ENCODE measurements at regions not wholly inside any gene's neighbourhood (a gene's known extent, or its start where the extent isn't known, plus 50 kb on each side); places are given as distances from the start of the nearest gene placed in this dataset.
"Not testable (repeated sequence)": the region's sequence is repeated elsewhere in the genome, so short reads cannot be mapped to it uniquely, and the experiment has no call there.

DNA sequence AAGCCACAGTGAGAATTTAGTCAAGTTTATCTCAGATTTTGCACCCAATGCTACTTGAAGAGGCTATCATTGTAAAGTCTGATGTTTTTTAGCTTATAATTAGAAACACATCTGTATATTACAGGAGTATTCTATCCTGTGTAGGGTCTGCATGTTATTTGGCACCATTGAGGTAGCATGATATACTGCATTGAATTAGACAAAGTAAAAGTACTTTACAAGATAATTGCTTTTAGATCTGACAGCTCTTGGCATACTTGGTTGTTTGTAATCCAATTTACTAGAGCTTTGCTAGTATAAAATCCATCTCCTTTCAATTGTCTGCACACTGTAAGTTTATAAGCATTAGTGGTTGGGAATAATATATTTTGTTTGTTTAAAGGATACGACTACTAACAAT, 714.3 kb downstream of the ANKRD7 start:
- no peak for DNase-seq
- in situ Hi-C loops (cut with HindIII; ENCODE audit: low pct_ligation_motif_present, low pct_unique_long_range_greater_than_20kb, low sequenced_read_pairs) = no loop called here

DNA sequence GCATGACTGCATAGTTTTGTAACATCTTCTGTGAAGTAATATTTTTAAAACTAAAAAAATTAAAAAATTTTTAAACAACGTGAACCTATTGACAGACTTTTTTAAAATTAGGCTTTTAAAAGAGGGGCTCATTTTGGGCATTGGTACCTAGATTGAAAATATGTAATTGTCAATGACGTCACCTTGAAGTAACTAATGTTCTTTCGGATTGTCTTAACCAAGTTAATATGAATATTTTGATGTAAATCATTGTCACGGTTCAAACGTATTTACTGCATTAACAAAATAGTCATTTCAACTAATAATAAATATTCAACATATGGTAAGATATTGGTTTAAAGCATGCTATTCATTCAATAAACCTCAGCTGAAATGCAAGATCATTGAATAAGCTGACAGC, 719.8 kb downstream of the ANKRD7 start:
- no peak for DNase-seq
- in situ Hi-C loops (cut with HindIII; ENCODE audit: low pct_ligation_motif_present, low pct_unique_long_range_greater_than_20kb, low sequenced_read_pairs) = no loop called here

DNA sequence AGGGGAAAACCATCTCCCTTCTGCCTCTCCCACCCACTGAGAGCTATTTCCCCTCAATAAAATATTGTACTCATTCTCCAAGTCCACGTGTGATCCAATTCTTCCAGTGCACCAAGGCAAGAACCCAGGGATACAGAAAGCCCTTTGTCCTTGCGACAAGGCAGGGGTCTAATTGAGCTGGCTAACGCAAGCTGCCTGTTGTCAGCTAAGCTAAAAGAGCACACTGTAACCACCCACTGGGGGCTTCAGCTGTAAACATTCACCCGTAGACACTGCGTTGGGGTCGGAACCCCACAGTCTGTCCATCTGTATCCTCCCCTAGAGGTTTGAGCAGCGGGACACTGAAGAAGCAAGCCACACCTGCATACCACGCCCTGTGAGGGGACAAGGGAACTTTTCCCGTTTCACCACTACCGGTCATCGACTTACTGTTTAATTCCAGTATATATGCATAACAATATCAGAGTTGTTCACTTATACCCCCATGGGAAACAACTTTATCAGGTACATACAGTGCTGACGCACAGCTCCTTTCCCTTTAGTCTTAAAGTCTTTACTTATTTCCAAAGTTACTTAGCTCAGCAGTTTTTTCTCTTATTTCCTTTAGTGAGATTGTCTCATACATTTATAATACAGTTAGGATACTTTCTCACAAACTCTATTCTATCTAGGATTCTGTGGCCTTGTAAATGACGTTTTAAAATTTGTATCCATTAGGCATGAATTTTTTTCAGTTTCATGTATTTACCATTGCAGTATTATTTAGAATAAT, 721.6 kb downstream of the ANKRD7 start:
- in situ Hi-C loops (cut with HindIII; ENCODE audit: low pct_ligation_motif_present, low pct_unique_long_range_greater_than_20kb, low sequenced_read_pairs) = no loop called here
- DNase-seq = no peak

DNA sequence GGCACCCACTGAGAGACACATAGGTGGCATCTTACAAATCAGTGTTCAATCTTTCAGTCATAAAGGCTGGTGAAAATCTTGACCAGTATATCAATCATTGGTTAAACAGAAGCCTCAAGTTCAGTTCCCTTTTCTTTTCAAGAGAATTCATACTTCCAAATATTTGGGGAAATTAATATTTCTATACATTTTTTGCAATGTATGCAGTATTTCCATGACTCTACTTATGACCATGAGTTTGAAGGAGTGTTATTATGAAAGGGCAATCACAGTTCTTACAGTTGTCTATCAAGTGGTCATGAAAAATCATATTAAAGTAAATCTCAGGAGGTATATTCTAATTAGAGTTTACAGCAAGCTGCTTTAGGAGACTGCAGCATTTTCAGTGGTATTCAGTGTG, 724.0 kb downstream of the ANKRD7 start:
- DNase-seq = no peak
- in situ Hi-C loops (cut with HindIII; ENCODE audit: low pct_ligation_motif_present, low pct_unique_long_range_greater_than_20kb, low sequenced_read_pairs) = no loop called here

DNA sequence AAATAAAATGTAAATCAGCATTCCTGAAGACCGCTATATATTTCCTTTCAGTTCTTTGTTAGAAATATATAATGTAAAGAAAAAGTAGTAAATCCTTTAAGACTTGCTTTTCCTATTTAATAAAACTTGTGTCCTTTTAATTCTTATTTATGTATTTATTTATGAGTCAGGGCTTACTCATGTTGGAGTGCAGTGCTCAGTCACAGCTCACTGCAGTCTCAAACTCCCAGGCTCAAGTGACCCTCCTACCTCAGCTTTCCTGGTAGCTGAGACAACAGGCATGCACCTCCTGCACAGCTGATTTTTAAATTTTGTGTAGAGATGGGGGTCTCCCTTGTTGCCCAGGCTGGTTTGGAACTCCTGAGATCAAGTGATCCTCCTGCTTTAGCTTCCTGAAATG, 724.5 kb downstream of the ANKRD7 start:
- DNase-seq = peak; percentile 10
- in situ Hi-C loops (cut with HindIII; ENCODE audit: low pct_ligation_motif_present, low pct_unique_long_range_greater_than_20kb, low sequenced_read_pairs) = no loop called here

DNA sequence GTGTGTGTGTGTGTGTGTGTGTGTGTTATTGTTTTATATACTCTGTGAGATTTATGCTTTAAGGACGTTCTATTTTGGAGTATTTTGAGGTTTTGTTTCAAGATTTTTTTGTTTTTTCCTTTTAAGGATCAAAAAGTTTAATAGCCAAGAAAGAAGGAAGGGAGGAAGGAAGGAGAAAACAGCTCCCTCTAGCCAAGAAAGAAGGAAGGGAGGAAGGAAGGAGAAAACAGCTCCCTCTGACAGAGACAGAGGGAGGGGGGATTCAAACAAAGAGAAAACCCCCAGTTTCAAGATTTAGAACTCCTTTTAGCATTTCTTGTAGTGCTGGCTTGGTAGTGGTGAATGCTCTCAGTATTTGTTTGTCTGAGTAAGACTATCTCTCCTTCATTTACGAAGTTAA, 731.8 kb downstream of the ANKRD7 start:
- DNase-seq; in situ Hi-C loops (cut with HindIII; ENCODE audit: low pct_ligation_motif_present, low pct_unique_long_range_greater_than_20kb, low sequenced_read_pairs): not testable (repeated sequence)

DNA sequence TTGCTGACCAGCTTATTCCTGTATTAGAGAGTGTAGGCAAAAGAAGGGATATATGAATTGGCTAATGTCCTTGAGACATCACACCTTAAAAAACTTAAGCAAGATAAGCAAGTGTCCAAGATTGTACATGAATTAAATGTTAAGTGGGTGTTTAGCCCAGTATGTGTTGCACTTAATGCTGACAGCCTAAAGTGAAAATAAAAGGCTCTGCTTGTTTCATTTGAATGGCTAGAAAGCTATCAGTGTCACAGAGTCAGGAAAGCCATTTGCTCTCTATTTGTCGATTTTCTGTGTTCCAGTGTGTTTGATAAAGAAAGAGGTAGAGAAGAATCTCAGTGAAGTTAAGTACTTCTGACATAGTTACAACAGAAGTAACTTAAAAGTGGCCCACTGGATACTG, 744.9 kb downstream of the ANKRD7 start:
- in situ Hi-C loops (cut with HindIII; ENCODE audit: low pct_ligation_motif_present, low pct_unique_long_range_greater_than_20kb, low sequenced_read_pairs) = no loop called here
- no peak for DNase-seq

DNA sequence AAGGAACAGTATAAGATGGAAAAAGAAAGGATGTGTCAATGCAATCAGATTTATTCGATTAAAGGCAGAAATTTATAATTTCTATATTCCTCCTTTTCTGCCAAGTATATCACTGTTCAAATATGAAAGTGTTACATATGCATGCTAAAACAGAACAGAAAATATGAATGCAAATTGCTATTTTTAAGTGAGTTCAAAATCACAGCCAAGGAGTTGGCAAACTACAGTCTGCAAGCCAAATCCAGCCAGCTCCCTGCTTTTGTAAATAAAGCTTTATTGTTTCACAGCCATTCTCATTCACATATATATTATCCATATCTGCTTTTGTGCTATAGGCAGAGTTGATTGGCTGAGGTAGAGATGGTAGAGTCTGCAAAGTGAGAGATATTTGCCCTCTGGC, 747.2 kb downstream of the ANKRD7 start:
- in situ Hi-C loops (cut with HindIII; ENCODE audit: low pct_ligation_motif_present, low pct_unique_long_range_greater_than_20kb, low sequenced_read_pairs) = no loop called here
- DNase-seq = no peak

DNA sequence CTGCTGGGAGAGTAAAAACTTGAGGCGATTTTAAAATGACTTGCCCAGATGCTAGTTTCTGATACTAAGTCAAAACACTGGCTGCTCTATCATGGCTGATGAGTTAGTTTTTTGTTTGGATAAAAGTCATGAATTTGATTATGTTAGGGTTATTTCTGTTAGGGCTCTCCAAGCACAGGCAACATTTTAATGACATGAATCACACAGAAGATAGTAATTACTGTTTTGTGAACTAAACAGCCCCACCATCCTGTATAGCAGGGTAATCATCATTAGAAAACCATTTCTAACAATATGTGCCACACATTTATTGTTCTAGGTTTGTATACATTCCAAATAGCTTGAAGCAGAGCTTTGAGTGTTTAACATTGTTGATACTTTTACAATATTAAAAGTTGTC, 750.3 kb downstream of the ANKRD7 start:
- DNase-seq = no peak
- in situ Hi-C loops (cut with HindIII; ENCODE audit: low pct_ligation_motif_present, low pct_unique_long_range_greater_than_20kb, low sequenced_read_pairs) = no loop called here

DNA sequence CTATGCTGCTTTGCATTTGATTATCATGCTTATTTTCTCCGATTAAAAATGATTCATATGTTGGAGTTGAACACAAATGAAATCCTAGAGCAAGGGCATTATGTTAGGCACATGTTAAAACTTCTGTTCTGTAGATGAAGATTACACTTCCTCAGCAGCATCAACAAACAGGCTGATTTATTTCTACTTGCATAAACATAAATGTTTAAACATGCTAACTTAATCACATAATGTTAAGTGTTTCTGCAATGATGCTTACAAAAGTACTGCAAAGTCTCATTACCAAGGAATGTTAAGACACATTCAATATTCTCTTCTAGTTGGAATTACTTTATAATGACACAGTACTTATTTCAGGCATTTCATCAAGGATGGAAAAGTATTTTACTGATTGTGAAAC, 770.8 kb downstream of the ANKRD7 start:
- no peak for DNase-seq
- in situ Hi-C loops (cut with HindIII; ENCODE audit: low pct_ligation_motif_present, low pct_unique_long_range_greater_than_20kb, low sequenced_read_pairs) = no loop called here

DNA sequence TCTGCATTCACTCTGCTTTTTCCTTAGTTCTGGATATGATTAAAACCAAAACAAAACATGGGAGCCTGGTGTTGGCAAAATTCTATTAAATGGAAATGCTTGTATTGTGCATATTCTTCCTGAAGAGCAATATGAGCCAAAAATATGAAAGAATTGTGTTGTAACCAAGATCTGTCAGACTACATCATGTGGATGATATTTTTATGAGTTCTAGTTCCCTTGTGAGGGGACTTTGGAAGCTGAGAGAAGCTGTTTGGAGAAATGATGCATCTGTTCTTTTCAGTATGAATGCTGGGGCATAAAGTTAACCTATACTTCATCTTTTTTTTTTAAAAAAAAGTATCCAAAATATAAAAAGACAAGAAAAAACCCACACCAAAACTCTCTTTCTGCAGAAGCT, 782.7 kb downstream of the ANKRD7 start:
- in situ Hi-C loops (cut with HindIII; ENCODE audit: low pct_ligation_motif_present, low pct_unique_long_range_greater_than_20kb, low sequenced_read_pairs) = no loop called here
- no peak for DNase-seq

DNA sequence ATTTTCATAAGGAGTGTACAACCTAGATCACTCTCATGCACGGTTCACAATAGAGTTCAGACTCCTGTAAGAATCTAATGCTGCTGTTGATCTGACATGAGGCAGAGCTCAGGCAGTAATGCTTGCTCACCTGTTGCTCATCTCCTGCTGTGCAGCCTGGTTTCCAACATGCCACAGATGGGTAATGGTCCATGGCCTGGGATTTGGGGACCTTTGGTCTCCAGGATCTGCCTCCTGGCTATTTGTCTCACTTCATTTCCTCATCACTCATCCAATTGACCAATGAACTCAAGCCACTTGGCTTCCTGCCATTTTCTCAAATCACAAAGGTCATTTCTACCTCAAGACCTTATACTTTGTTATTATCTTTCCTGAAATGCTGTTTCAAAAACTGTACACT, 786.1 kb downstream of the ANKRD7 start:
- no peak for DNase-seq
- in situ Hi-C loops (cut with HindIII; ENCODE audit: low pct_ligation_motif_present, low pct_unique_long_range_greater_than_20kb, low sequenced_read_pairs) = no loop called here

DNA sequence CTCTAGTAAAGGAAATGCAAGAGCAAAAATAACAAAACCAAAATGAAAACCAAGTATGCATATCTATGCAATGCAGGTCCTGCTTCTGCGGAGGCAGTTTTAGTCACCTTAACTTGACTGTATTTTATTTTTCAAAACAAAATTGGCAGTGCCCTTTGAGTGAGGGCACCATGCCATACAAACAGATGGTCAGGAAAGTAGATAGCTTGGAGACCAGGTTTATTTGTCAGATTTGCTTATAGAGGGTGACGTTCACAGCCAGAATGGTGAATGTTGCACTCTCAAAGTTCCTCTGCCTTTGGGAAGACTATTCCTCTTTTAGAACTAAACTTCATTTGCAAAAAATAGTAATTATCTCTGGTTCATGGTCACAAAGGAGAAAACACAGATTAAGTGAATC, 801.9 kb downstream of the ANKRD7 start:
- in situ Hi-C loops (cut with HindIII; ENCODE audit: low pct_ligation_motif_present, low pct_unique_long_range_greater_than_20kb, low sequenced_read_pairs) = no loop called here
- DNase-seq = no peak

DNA sequence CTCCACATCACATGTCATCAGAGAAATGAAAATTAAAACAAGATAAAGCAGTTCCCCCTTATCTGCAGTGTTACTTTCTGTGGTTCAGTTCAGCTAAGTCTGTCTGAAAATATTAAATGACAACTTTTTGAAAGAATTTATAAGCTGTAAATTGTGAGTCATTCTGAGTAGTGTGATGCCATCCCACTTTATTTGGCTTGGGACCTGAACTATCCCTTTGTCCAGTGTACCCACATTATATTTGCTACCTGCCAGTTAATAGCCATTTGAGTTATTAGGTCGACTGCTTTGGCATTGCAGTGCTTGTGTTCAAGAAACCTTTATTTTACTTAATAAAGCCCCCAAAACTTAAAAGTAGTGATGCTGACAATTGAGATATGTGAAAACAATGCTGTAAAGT, 804.2 kb downstream of the ANKRD7 start:
- in situ Hi-C loops (cut with HindIII; ENCODE audit: low pct_ligation_motif_present, low pct_unique_long_range_greater_than_20kb, low sequenced_read_pairs) = no loop called here
- no peak for DNase-seq

DNA sequence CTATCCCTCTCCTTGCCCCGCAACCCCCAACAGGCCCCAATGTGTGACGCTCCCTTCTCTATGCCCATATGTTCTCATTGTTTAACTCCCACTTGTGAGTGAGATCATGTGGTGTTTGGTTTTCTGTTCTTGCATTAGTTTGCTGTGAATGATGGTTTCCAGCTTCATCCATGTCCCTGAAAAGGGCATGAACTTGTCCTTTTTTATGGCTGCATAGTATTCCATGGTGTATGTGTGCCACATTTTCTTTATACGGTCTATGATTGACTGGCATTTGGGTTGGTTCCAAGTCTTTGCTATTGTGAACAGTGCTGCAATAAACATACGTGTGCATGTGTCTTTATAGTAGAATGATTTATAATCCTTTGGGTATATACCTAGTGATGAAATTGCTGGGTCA, 807.6 kb downstream of the ANKRD7 start:
- in situ Hi-C loops (cut with HindIII; ENCODE audit: low pct_ligation_motif_present, low pct_unique_long_range_greater_than_20kb, low sequenced_read_pairs) = not testable (repeated sequence)

DNA sequence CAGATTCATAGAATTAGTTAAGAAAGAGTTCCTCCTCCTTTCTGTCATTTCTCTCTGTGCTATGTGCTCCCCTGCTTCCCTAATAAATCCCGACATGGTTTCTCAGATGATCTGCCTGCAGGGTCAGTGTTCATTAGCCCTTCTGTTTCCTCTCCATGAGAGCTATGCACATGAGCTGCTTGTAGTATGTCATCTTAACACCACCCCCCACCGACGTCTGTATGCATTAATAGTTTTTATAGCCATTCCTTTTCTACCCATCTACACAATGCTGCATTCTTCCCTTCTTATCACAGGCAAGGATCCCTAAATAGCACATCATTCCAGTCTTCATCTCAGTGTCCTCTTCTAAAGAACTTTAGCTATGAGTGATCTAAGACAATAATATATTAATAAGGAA, 809.1 kb downstream of the ANKRD7 start:
- in situ Hi-C loops (cut with HindIII; ENCODE audit: low pct_ligation_motif_present, low pct_unique_long_range_greater_than_20kb, low sequenced_read_pairs) = no loop called here

More for the DNA sequence above, 807.6 kb downstream of the ANKRD7 start:
- DNase-seq = not testable (repeated sequence)

DNA sequence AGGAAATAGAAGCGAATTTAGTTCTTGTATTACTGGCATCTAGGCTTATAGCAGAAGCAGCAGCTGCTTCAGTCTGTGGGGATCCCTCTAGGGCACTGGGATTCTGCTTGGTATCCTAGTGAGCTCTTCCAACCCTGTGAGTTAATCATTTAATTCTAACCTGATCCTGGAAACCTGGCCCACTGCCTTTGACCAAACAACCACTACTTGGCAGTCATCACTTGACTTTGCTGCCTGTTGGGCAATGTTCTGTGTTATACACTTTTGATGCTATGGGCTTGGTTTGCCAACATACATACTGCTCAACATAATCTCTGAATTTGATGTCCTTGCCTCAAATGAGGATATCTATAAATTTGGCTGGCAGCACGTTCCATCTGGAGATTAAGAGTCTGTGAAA, 813.4 kb downstream of the ANKRD7 start:
- in situ Hi-C loops (cut with HindIII; ENCODE audit: low pct_ligation_motif_present, low pct_unique_long_range_greater_than_20kb, low sequenced_read_pairs) = no loop called here

More for the DNA sequence above, 809.1 kb downstream of the ANKRD7 start:
- DNase-seq = no peak

DNA sequence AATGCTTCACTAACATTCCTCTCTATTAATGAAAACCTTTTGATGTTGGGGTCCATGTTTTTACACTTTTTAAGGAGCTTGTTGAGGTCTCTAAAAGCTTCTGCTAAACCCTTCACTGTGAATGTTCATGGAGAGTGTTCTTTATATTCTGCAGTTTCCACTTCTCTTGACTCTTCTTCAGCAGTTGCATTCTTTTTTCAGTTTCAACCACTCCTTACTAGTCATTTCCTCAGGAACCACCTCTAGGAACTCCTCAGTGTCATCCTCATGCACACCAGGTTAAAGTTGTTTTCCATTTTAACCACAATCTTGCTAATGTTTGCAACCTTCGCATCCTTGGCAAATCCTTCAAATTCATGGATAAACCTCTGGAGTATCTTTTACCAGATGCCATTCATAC, 821.6 kb downstream of the ANKRD7 start:
- in situ Hi-C loops (cut with HindIII; ENCODE audit: low pct_ligation_motif_present, low pct_unique_long_range_greater_than_20kb, low sequenced_read_pairs) = no loop called here
- no peak for DNase-seq

More for the DNA sequence above, 813.4 kb downstream of the ANKRD7 start:
- DNase-seq = no peak

DNA sequence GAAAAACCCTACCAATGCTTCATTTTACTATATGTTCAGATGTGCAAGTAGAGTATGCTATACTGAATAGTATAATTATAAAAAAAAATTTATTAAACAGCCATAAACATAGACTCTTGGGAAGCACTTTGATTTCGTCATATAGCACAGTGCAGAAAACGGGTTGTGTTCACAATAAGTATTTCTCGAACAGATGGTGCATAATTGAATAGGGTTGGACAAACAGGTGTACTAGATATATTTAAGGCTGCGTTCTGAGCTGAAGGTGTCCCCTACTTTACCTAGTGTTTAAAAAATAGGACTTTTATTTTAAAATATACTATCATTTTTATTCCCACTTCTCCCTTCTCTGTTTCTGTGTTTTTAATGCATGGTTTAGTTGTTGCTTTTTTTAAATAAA, 841.5 kb downstream of the ANKRD7 start:
- in situ Hi-C loops (cut with HindIII; ENCODE audit: low pct_ligation_motif_present, low pct_unique_long_range_greater_than_20kb, low sequenced_read_pairs) = no loop called here
- DNase-seq = no peak

DNA sequence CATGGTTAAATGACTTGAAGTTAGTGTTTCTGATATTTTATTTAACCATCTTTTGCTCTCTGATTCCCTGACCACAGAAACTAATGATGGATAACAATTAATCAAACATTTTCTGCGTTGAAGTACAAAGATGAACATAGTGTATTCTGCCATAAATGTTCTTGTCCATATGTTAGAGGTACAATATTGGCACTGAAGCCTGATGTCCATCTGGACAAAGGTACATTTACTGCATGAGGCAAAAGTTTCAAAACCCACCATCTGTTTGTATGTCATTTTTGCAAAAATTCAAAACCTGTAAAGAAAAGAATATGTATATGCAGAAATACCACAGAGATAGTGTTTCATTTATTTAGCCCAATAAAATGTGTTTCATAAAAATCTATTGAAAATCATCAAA, 861.5 kb downstream of the ANKRD7 start:
- no peak for DNase-seq
- in situ Hi-C loops (cut with HindIII; ENCODE audit: low pct_ligation_motif_present, low pct_unique_long_range_greater_than_20kb, low sequenced_read_pairs) = no loop called here

DNA sequence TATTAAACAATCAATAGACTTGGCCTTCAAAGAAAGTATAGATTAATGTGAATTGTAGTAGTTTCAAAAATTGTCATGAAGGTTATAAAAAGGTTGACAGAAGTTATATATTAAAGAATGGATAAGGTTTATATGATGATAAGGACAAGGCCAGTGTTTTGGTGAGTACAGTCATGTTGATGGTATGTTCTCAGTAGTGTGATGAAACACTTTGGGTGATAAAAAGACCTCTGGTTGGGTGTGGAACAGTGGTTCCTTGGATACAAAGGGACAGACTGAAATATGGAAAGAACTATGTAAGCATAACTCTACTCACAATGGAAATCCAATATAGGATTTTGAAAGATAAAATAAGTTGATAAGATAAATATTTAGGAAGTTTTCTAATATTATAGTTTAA, 866.3 kb downstream of the ANKRD7 start:
- no peak for DNase-seq

More for the DNA sequence above, 866.3 kb downstream of the ANKRD7 start:
- in situ Hi-C loops (cut with HindIII; ENCODE audit: low pct_ligation_motif_present, low pct_unique_long_range_greater_than_20kb, low sequenced_read_pairs) = no loop called here

Data from ACHN (cell line).